ENCODE measurements at regions not wholly inside any gene's neighbourhood (a gene's known extent, or its start where the extent isn't known, plus 50 kb on each side); places are given as distances from the start of the nearest gene placed in this dataset.

DNA sequence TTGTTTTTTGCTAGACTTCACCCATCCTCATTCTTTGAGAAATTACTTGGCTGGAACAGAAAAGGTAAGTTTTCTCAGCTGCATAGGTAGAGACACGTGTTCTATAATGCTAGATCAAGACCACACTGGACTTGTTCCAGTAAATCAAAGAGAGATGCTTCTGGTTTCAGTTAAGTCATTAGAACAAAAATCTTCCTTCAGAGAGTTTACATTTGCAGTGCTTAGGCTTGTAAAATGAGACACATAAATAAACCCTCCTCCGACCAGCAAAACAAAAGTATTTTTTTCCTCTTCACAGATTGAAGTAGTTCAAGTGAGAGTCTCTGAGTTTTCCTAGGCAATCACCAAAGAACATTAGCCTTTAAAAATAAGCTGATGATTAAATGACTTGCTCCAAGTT, 87.3 kb upstream of the PROK2 start:
- Histone ChIP-seq H3K36me3 (ENCODE audit: insufficient read depth, low read length) (no peaks in the 10 kb centered on the region), H3K4me1 (ENCODE audit: insufficient read depth, low read length) (peaks cover 14% of the 10 kb centered on the region), H3K9me3 (ENCODE audit: control insufficient read depth, insufficient read depth, low read length) (no peaks in the 10 kb centered on the region), H3K9ac (ENCODE audit: low read depth, low read length) (no peak overlapping the region)

DNA sequence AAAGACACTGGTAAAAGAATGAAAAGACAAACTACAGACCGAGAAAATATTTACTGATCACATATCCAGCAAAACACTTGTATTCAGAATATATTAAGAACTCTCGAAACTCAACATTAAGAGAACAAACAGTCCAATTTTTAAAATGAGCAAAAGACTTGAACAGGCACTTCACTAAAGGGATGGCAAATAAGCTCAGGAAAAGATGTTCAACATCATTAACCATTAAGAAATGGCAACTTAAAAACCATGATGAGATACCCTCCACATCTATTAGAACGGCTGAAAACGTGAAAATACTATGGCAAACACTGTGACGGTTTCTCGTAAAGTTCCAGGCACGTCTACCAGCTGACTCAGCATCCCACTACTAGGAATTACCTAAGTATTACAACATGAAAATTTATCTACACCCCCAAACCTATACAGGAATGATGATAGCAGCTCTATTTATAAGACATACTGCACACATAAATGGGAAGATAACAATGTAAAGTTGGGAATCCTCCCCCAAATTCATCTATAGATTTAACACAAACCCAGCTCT, 86.1 kb upstream of the PROK2 start:
- Histone ChIP-seq H3K36me3 (ENCODE audit: insufficient read depth, low read length) (no peaks in the 10 kb centered on the region), H3K4me1 (ENCODE audit: insufficient read depth, low read length) (0 out of 2 replicates have a peak, but pooled peaks cover 3% of the 10 kb centered on the region), H3K9me3 (ENCODE audit: control insufficient read depth, insufficient read depth, low read length) (no peaks in the 10 kb centered on the region), H3K9ac (ENCODE audit: low read depth, low read length) (no peak overlapping the region)

GRCh38 chr3:71868876-71869275, 83.9 kb upstream of the PROK2 start:
- peaks cover 8% of the 10 kb centered on the region for H3K4me1 ChIP-seq (ENCODE audit: insufficient read depth, low read length)
- no peaks in the 10 kb centered on the region for H3K36me3 ChIP-seq (ENCODE audit: insufficient read depth, low read length)

DNA sequence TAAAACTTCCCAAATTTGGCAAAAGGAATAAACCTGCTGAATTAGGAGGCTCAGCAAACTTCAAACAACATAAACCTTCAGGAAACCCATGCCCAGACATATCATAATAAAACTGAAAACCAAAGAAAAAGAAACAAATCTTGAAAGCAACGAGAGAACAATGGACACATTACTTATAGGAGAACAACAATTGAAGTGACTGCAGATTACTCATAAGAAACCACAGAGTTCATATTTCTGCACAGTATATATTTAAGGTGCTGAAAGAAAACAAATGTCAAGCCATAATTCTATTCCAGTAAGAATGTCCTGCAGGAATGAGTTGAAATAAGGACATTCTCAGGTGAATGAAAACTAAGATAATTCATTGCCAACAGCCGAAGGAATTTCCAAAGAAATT, 80.8 kb upstream of the PROK2 start:
- H3K9ac ChIP-seq (ENCODE audit: low read depth, low read length) = no peak overlapping the region
- H3K9me3 ChIP-seq (ENCODE audit: control insufficient read depth, insufficient read depth, low read length) = no peaks in the 10 kb centered on the region
- H3K36me3 ChIP-seq (ENCODE audit: insufficient read depth, low read length) = no peaks in the 10 kb centered on the region
- H3K4me1 ChIP-seq (ENCODE audit: insufficient read depth, low read length) = peaks cover 14% of the 10 kb centered on the region

More at GRCh38 chr3:71868876-71869275, 83.9 kb upstream of the PROK2 start:
- H3K9me3 ChIP-seq (ENCODE audit: control insufficient read depth, insufficient read depth, low read length) = no peaks in the 10 kb centered on the region
- no peak overlapping the region for H3K9ac ChIP-seq (ENCODE audit: low read depth, low read length)

GRCh38 chr3:71863563-71864190, 78.7 kb upstream of the PROK2 start:
- no peaks in the 10 kb centered on the region for H3K9me3 ChIP-seq (ENCODE audit: control insufficient read depth, insufficient read depth, low read length)
- H3K36me3 ChIP-seq (ENCODE audit: insufficient read depth, low read length) = no peaks in the 10 kb centered on the region

GRCh38 chr3:71862371-71863140, 77.6 kb upstream of the PROK2 start:
- no peaks in the 10 kb centered on the region for H3K36me3 ChIP-seq (ENCODE audit: insufficient read depth, low read length)
- peaks cover 24% of the 10 kb centered on the region for H3K4me1 ChIP-seq (ENCODE audit: insufficient read depth, low read length)
- H3K9me3 ChIP-seq (ENCODE audit: control insufficient read depth, insufficient read depth, low read length) = no peaks in the 10 kb centered on the region
- H3K9ac ChIP-seq (ENCODE audit: low read depth, low read length) = no peak overlapping the region

More at GRCh38 chr3:71863563-71864190, 78.7 kb upstream of the PROK2 start:
- peaks cover 17% of the 10 kb centered on the region for H3K4me1 ChIP-seq (ENCODE audit: insufficient read depth, low read length)
- no peak overlapping the region for H3K9ac ChIP-seq (ENCODE audit: low read depth, low read length)

GRCh38 chr3:71859123-71859519, 74.2 kb upstream of the PROK2 start:
- H3K9ac ChIP-seq (ENCODE audit: low read depth, low read length) = no peak overlapping the region
- H3K9me3 ChIP-seq (ENCODE audit: control insufficient read depth, insufficient read depth, low read length) = no peaks in the 10 kb centered on the region
- no peaks in the 10 kb centered on the region for H3K36me3 ChIP-seq (ENCODE audit: insufficient read depth, low read length)
- peaks cover 17% of the 10 kb centered on the region for H3K4me1 ChIP-seq (ENCODE audit: insufficient read depth, low read length)

- H3K9ac ChIP-seq (ENCODE audit: low read depth, low read length) = no peak overlapping the region
- no peaks in the 10 kb centered on the region for H3K9me3 ChIP-seq (ENCODE audit: control insufficient read depth, insufficient read depth, low read length)
- no peaks in the 10 kb centered on the region for H3K36me3 ChIP-seq (ENCODE audit: insufficient read depth, low read length)
- H3K4me1 ChIP-seq (ENCODE audit: insufficient read depth, low read length) = peaks cover 13% of the 10 kb centered on the region
Measured at GRCh38 chr3:71858503-71859122, 73.7 kb upstream of the PROK2 start.

DNA sequence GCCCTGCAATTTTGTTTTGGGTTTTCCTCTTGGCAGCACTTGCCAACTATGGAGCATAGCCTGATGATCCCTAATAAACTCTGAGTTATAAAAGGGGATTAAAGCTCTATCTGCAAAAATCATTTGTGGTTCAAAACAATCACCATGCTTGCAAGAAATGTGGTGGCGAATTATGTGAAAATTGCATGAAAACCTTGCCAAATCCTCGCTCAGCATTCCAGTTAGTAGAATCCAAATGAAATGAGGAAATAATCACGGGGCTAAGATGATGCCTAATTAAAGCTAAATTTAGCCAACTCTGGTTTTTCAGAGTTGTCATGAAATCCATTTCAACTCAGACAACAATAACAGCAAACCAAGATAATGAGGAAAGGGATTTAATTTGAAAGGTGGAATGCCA, 73.0 kb upstream of the PROK2 start:
- Histone ChIP-seq H3K9me3 (ENCODE audit: control insufficient read depth, insufficient read depth, low read length) (no peaks in the 10 kb centered on the region), H3K9ac (ENCODE audit: low read depth, low read length) (no peak overlapping the region)

GRCh38 chr3:71854706-71855105, 69.8 kb upstream of the PROK2 start:
- Histone ChIP-seq H3K4me1 (ENCODE audit: insufficient read depth, low read length) (peaks cover 10% of the 10 kb centered on the region; the same call in 1 of the 2 replicates), H3K9ac (ENCODE audit: low read depth, low read length) (no peak overlapping the region), H3K36me3 (ENCODE audit: insufficient read depth, low read length) (no peaks in the 10 kb centered on the region), H3K9me3 (ENCODE audit: control insufficient read depth, insufficient read depth, low read length) (no peaks in the 10 kb centered on the region)

More for the DNA sequence above, 73.0 kb upstream of the PROK2 start:
- no peaks in the 10 kb centered on the region for H3K36me3 ChIP-seq (ENCODE audit: insufficient read depth, low read length)
- H3K4me1 ChIP-seq (ENCODE audit: insufficient read depth, low read length) = peaks cover 10% of the 10 kb centered on the region

DNA sequence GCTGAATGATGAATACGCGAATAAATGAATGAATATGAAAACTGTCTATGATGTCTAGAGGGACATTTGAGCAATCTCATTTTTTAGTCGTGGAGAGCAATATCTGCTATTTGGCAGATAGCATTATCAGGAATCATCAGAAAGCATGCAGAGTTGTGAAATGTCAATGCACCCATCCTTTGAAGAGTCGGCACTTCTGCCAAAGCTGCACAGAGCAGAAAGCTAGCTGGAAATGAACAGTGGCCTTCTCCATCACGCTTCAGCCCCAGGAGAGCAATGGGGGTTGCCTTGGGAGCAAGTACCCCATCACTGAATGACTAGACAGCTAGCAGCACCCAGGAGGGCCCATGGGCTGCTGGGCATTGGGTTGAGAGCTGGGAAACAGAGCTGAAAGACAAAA, 69.1 kb upstream of the PROK2 start:
- no peaks in the 10 kb centered on the region for H3K36me3 ChIP-seq (ENCODE audit: insufficient read depth, low read length)
- no peak overlapping the region for H3K9ac ChIP-seq (ENCODE audit: low read depth, low read length)
- peaks cover 10% of the 10 kb centered on the region; the same call in 1 of the 2 replicates for H3K4me1 ChIP-seq (ENCODE audit: insufficient read depth, low read length)
- no peaks in the 10 kb centered on the region; the same call in 1 of the 2 replicates for H3K9me3 ChIP-seq (ENCODE audit: control insufficient read depth, insufficient read depth, low read length)

GRCh38 chr3:71851878-71852277, 66.9 kb upstream of the PROK2 start:
- no peaks in the 10 kb centered on the region for H3K36me3 ChIP-seq (ENCODE audit: insufficient read depth, low read length)
- H3K9ac ChIP-seq (ENCODE audit: low read depth, low read length) = no peak overlapping the region
- H3K9me3 ChIP-seq (ENCODE audit: control insufficient read depth, insufficient read depth, low read length) = no peaks in the 10 kb centered on the region; the same call in 1 of the 2 replicates
- H3K4me1 ChIP-seq (ENCODE audit: insufficient read depth, low read length) = no peaks in the 10 kb centered on the region

GRCh38 chr3:71850654-71851053, 65.7 kb upstream of the PROK2 start:
- Histone ChIP-seq H3K4me1 (ENCODE audit: insufficient read depth, low read length) (no peaks in the 10 kb centered on the region), H3K9me3 (ENCODE audit: control insufficient read depth, insufficient read depth, low read length) (no peaks in the 10 kb centered on the region; the same call in 1 of the 2 replicates), H3K36me3 (ENCODE audit: insufficient read depth, low read length) (no peaks in the 10 kb centered on the region), H3K9ac (ENCODE audit: low read depth, low read length) (no peak overlapping the region)

GRCh38 chr3:71849681-71850080, 64.7 kb upstream of the PROK2 start:
- H3K36me3 ChIP-seq (ENCODE audit: insufficient read depth, low read length) = no peaks in the 10 kb centered on the region

More at GRCh38 chr3:71849681-71850080, 64.7 kb upstream of the PROK2 start:
- H3K9ac ChIP-seq (ENCODE audit: low read depth, low read length) = no peak overlapping the region
- no peaks in the 10 kb centered on the region; the same call in 1 of the 2 replicates for H3K9me3 ChIP-seq (ENCODE audit: control insufficient read depth, insufficient read depth, low read length)
- H3K4me1 ChIP-seq (ENCODE audit: insufficient read depth, low read length) = no peaks in the 10 kb centered on the region
